Muscle layer of colon (tissue), 2 donors: ENCODE measurements at regions not wholly inside any gene's neighbourhood (a gene's known extent, or its start where the extent isn't known, plus 50 kb on each side); places are given as distances from the start of the nearest gene placed in this dataset.
A peak's percentile ranks its signal among the peaks of the same experiment; 100 is the strongest.

ENCODE experiments used
- H3K27ac ChIP-seq: one replicate; pipeline ENCODE4 v1.7.0; 2013; ENCODE audit warnings: low read depth, mild to moderate bottlenecking, low read length, moderate library complexity
- H3K27me3 ChIP-seq, 2 donors: one replicate each; pipeline ENCODE4 v1.7.0; 2013; ENCODE audit warnings: low read length in 2 of 2, mild to moderate bottlenecking in 2 of 2; ENCODE audit not compliant: insufficient read depth in 2 of 2, control insufficient read depth in 1 of 2
- H3K36me3 ChIP-seq: one replicate; pipeline ENCODE4 v1.7.0; 2013; ENCODE audit warnings: mild to moderate bottlenecking, low read length; ENCODE audit not compliant: insufficient read depth
- H3K4me1 ChIP-seq: one replicate; pipeline ENCODE4 v1.7.0; 2013; ENCODE audit warnings: mild to moderate bottlenecking, low read length; ENCODE audit not compliant: insufficient read depth
- H3K4me3 ChIP-seq, 2 donors: one replicate each; pipeline ENCODE4 v1.7.0; 2013; ENCODE audit warnings: low read length in 2 of 2, low read depth in 1 of 2, mild to moderate bottlenecking in 1 of 2, moderate library complexity in 1 of 2
- H3K9ac ChIP-seq: one replicate; pipeline ENCODE4 v1.7.0; 2013; ENCODE audit warnings: low read length
- H3K9me3 ChIP-seq: one replicate; pipeline ENCODE4 v1.7.0; 2013; ENCODE audit warnings: mild to moderate bottlenecking, low read length
- donor health status: abdominal sarcoma.
- donor health status: Adenocarcinoma of cecum.

GRCh38 chr13:34421347-34421719 lies 520.7 kb upstream of the NBEA start:
- Histone ChIP-seq H3K27me3 (no peaks in the 10 kb centered on the region), H3K9me3 (no peaks in the 10 kb centered on the region), H3K36me3 (no peaks in the 10 kb centered on the region), H3K9ac (no peak overlapping the region), H3K4me1 (no peaks in the 10 kb centered on the region), H3K4me3 (no peak overlapping the region), H3K27ac (no peak overlapping the region)

GRCh38 chr13:34421858-34422475 lies 520.1 kb upstream of the NBEA start:
- H3K36me3 ChIP-seq, result no peaks in the 10 kb centered on the region
- no peaks in the 10 kb centered on the region for H3K4me1 ChIP-seq
- no peak overlapping the region for H3K27ac ChIP-seq
- no peaks in the 10 kb centered on the region for H3K9me3 ChIP-seq
- H3K9ac ChIP-seq, result no peak overlapping the region
- no peak overlapping the region for H3K4me3 ChIP-seq
- H3K27me3 ChIP-seq, result no peaks in the 10 kb centered on the region

GRCh38 chr13:34422956-34423355 lies 519.1 kb upstream of the NBEA start:
- Histone ChIP-seq H3K9ac (no peak overlapping the region), H3K4me3 (no peak overlapping the region), H3K9me3 (no peaks in the 10 kb centered on the region), H3K27me3 (no peaks in the 10 kb centered on the region), H3K4me1 (no peaks in the 10 kb centered on the region), H3K36me3 (no peaks in the 10 kb centered on the region), H3K27ac (no peak overlapping the region)

- no peaks in the 10 kb centered on the region for H3K4me1 ChIP-seq
- H3K4me3 ChIP-seq, result no peak overlapping the region
These were observed 516.6 kb upstream of the NBEA start for GRCh38 chr13:34425327-34425949.

GRCh38 chr13:34428911-34429310 lies 513.2 kb upstream of the NBEA start:
- no peaks in the 10 kb centered on the region for H3K9me3 ChIP-seq
- no peaks in the 10 kb centered on the region for H3K36me3 ChIP-seq
- H3K9ac ChIP-seq, result no peak overlapping the region
- H3K27ac ChIP-seq, result no peak overlapping the region
- no peaks in the 10 kb centered on the region for H3K27me3 ChIP-seq
- no peaks in the 10 kb centered on the region for H3K4me1 ChIP-seq
- H3K4me3 ChIP-seq, result no peak overlapping the region

More at GRCh38 chr13:34425327-34425949, 516.6 kb upstream of the NBEA start:
- no peaks in the 10 kb centered on the region for H3K27me3 ChIP-seq
- no peaks in the 10 kb centered on the region for H3K36me3 ChIP-seq
- no peak overlapping the region for H3K9ac ChIP-seq
- H3K27ac ChIP-seq, result no peak overlapping the region
- no peaks in the 10 kb centered on the region for H3K9me3 ChIP-seq

GRCh38 chr13:34430294-34430693 lies 511.8 kb upstream of the NBEA start:
- no peak overlapping the region for H3K4me3 ChIP-seq
- H3K27ac ChIP-seq, result no peak overlapping the region
- H3K4me1 ChIP-seq, result no peaks in the 10 kb centered on the region
- H3K9me3 ChIP-seq, result no peaks in the 10 kb centered on the region
- H3K9ac ChIP-seq, result no peak overlapping the region
- H3K36me3 ChIP-seq, result no peaks in the 10 kb centered on the region
- H3K27me3 ChIP-seq, result no peaks in the 10 kb centered on the region

GRCh38 chr13:34431827-34432581 lies 510.1 kb upstream of the NBEA start:
- H3K4me1 ChIP-seq, result no peaks in the 10 kb centered on the region
- H3K27me3 ChIP-seq, result no peaks in the 10 kb centered on the region
- no peak overlapping the region for H3K27ac ChIP-seq
- no peaks in the 10 kb centered on the region for H3K36me3 ChIP-seq
- no peak overlapping the region for H3K9ac ChIP-seq
- H3K9me3 ChIP-seq, result no peaks in the 10 kb centered on the region
- H3K4me3 ChIP-seq, result no peak overlapping the region

- H3K27ac ChIP-seq, result no peak overlapping the region
- no peaks in the 10 kb centered on the region for H3K27me3 ChIP-seq
- H3K36me3 ChIP-seq, result no peaks in the 10 kb centered on the region
- no peaks in the 10 kb centered on the region for H3K9me3 ChIP-seq
- H3K9ac ChIP-seq, result no peak overlapping the region
- no peaks in the 10 kb centered on the region for H3K4me1 ChIP-seq
- H3K4me3 ChIP-seq, result no peak overlapping the region
These were observed 506.7 kb upstream of the NBEA start for GRCh38 chr13:34435338-34435737.

GRCh38 chr13:34437873-34438272 lies 504.2 kb upstream of the NBEA start:
- no peaks in the 10 kb centered on the region for H3K27me3 ChIP-seq
- no peak overlapping the region for H3K4me3 ChIP-seq
- no peaks in the 10 kb centered on the region for H3K9me3 ChIP-seq
- H3K27ac ChIP-seq, result no peak overlapping the region
- H3K36me3 ChIP-seq, result no peaks in the 10 kb centered on the region
- H3K9ac ChIP-seq, result no peak overlapping the region
- H3K4me1 ChIP-seq, result no peaks in the 10 kb centered on the region

- Histone ChIP-seq H3K27me3 (no peaks in the 10 kb centered on the region), H3K4me3 (no peak overlapping the region), H3K9ac (no peak overlapping the region), H3K36me3 (no peaks in the 10 kb centered on the region), H3K27ac (no peak overlapping the region), H3K4me1 (no peaks in the 10 kb centered on the region), H3K9me3 (no peaks in the 10 kb centered on the region)
These were observed 489.2 kb upstream of the NBEA start for GRCh38 chr13:34452831-34453230.

- Histone ChIP-seq H3K27ac (peak overlapping the region; percentile 36), H3K9me3 (no peaks in the 10 kb centered on the region), H3K4me1 (peaks cover 10% of the 10 kb centered on the region), H3K36me3 (no peaks in the 10 kb centered on the region), H3K4me3 (no peak overlapping the region), H3K27me3 (no peaks in the 10 kb centered on the region), H3K9ac (no peak overlapping the region)
These were observed 483.0 kb upstream of the NBEA start for GRCh38 chr13:34458756-34459715.
